H1 (cell line): ENCODE measurements at regions not wholly inside any gene's neighbourhood (a gene's known extent, or its start where the extent isn't known, plus 50 kb on each side); places are given as distances from the start of the nearest gene placed in this dataset.

Experiments used
- CTCF ChIA-PET: fragments of 300-600 bp; sonication (Branson Sonifier 250); formaldehyde crosslinking; loops from one replicate; lab custom pipeline; 2021; ENCODE audit not compliant: partially characterized antibody; lab: Charles Lee
- POLR2A ChIA-PET: fragments of 300-600 bp; sonication (Branson Sonifier 250); formaldehyde crosslinking; loops from one replicate; lab custom pipeline; 2021; ENCODE audit warnings: inconsistent platforms; ENCODE audit not compliant: partially characterized antibody; lab: Charles Lee
- DNase-seq, 2 experiments: peaks; one replicate each; pipeline versions ENCODE4 v3.0.0 to v3.0.0-alpha.2; 2010 to 2022; ENCODE audit warnings: low spot score in 2 of 2, low read depth in 1 of 2, mixed read lengths in 1 of 2
- FAIRE-seq: peaks from 2 replicates; lab custom pipeline; 2011; peaks lifted over from hg19 to GRCh38; lab: Jason Lieb, UNC
- H2AFZ ChIP-seq: 2 replicates; pipeline ENCODE4 v1.8.1; 2012; ENCODE audit warnings: low read length, inconsistent platforms
- H2AK5ac ChIP-seq: 2 replicates; pipeline ENCODE4 v1.6.1; 2013; ENCODE audit warnings: low read depth, low read length
- H2BK120ac ChIP-seq: replicated peaks from 2 replicates; pipeline ENCODE3; 2013; ENCODE audit warnings: low read depth, low read length, inconsistent platforms
- H2BK12ac ChIP-seq: 2 replicates; pipeline ENCODE4 v1.6.1; 2013; ENCODE audit warnings: low read depth, low read length
- H2BK15ac ChIP-seq: 2 replicates; pipeline ENCODE4 v1.6.1; 2013; ENCODE audit warnings: low read length
- H2BK20ac ChIP-seq: 2 replicates; pipeline ENCODE4 v1.6.1; 2013; ENCODE audit warnings: low read length
- H2BK5ac ChIP-seq: 2 replicates; pipeline ENCODE4 v1.6.1; 2013; ENCODE audit warnings: low read depth, low read length
- H3K14ac ChIP-seq: 2 replicates; pipeline ENCODE4 v1.6.1; 2013; ENCODE audit warnings: inconsistent platforms; ENCODE audit not compliant: insufficient read length
- H3K18ac ChIP-seq: 2 replicates; pipeline ENCODE4 v1.6.1; 2013; ENCODE audit warnings: low read length; ENCODE audit errors: extremely low read depth
- H3K23ac ChIP-seq: 2 replicates; pipeline ENCODE4 v1.6.1; 2013; ENCODE audit warnings: inconsistent platforms; ENCODE audit not compliant: insufficient read length
- H3K23me2 ChIP-seq: 2 replicates; pipeline ENCODE4 v1.6.1; 2013; ENCODE audit warnings: low read depth, low read length
- H3K27ac ChIP-seq: 2 replicates; pipeline ENCODE4 v1.6.1; 2011; ENCODE audit warnings: low read depth, low read length, inconsistent platforms
- H3K27me3 ChIP-seq, 4 experiments: replicated peaks in 1 of 4; 1 replicate in 1 of 4; 2 replicates in 3 of 4; pipeline versions ENCODE4 v1.6.1 to v1.8.1; 2011 to 2013; ENCODE audit warnings: low read length in 3 of 4, mild to moderate bottlenecking in 3 of 4, inconsistent platforms in 2 of 4, mixed read lengths in 2 of 4, moderate library complexity in 1 of 4; ENCODE audit not compliant: control insufficient read depth in 3 of 4, insufficient read depth in 3 of 4; ENCODE audit errors: extremely low read depth in 1 of 4
- H3K36me3 ChIP-seq, 4 experiments: 2 replicates each; pipeline versions ENCODE4 v1.6.1 to v1.8.1; 2011 to 2013; ENCODE audit warnings: mild to moderate bottlenecking in 4 of 4, low read length in 3 of 4, moderate library complexity in 2 of 4, control low read depth in 1 of 4, inconsistent platforms in 1 of 4; ENCODE audit not compliant: insufficient read depth in 4 of 4, control insufficient read depth in 2 of 4
- H3K4ac ChIP-seq: replicated peaks from 2 replicates; pipeline ENCODE3; 2013; ENCODE audit warnings: low read length, low read depth, mixed read lengths, inconsistent platforms; ENCODE audit not compliant: insufficient read length
- H3K4me1 ChIP-seq, 4 experiments: replicated peaks in 1 of 4; 1 replicate in 1 of 4; 2 replicates in 3 of 4; pipeline versions ENCODE4 v1.6.1 to v1.8.1; 2011 to 2013; ENCODE audit warnings: low read length in 3 of 4, inconsistent platforms in 2 of 4, mixed read lengths in 1 of 4; ENCODE audit not compliant: insufficient read depth in 4 of 4, control insufficient read depth in 3 of 4
- H3K4me2 ChIP-seq, 2 experiments: 2 replicates each; pipeline versions ENCODE4 v1.6.1 to v1.8.1; 2011 to 2013; ENCODE audit warnings: low read depth in 2 of 2, low read length in 2 of 2, control low read depth in 1 of 2, inconsistent platforms in 1 of 2, mild to moderate bottlenecking in 1 of 2; ENCODE audit not compliant: insufficient read depth in 1 of 2
- H3K4me3 ChIP-seq, 4 experiments: fragments of 200-600, 300-600 bp in 1 of 4; sonication (generic), shearing (Covaris generic), sonication (Bioruptor Twin) in 1 of 4; 2 replicates each; pipeline versions ENCODE4 v1.5.1 to v1.8.1; 2011 to 2016; ENCODE audit warnings: low read length in 4 of 4, low read depth in 3 of 4, control low read depth in 2 of 4, inconsistent platforms in 2 of 4, mild to moderate bottlenecking in 2 of 4, mixed read lengths in 1 of 4, moderate library complexity in 1 of 4; ENCODE audit not compliant: insufficient read depth in 2 of 4; ENCODE audit errors: extremely low read depth in 1 of 4
- H3K56ac ChIP-seq: replicated peaks from 2 replicates; pipeline ENCODE3; 2013; ENCODE audit warnings: low read depth, mild to moderate bottlenecking, mixed read lengths, low read length, inconsistent platforms; ENCODE audit not compliant: insufficient read length
- H3K79me1 ChIP-seq: 2 replicates; pipeline ENCODE4 v1.6.1; 2013; ENCODE audit warnings: low read depth, low read length, control low read depth
- H3K79me2 ChIP-seq, 2 experiments: 2 replicates each; pipeline versions ENCODE4 v1.6.1 to v1.8.1; 2012 to 2013; ENCODE audit warnings: low read length in 2 of 2, mild to moderate bottlenecking in 2 of 2, inconsistent platforms in 1 of 2; ENCODE audit not compliant: insufficient read depth in 2 of 2, control insufficient read depth in 1 of 2
- H3K9ac ChIP-seq, 4 experiments: replicated peaks in 1 of 4; 1 replicate in 1 of 4; 2 replicates in 3 of 4; pipeline versions ENCODE4 v1.6.1 to v1.8.1; 2011 to 2013; ENCODE audit warnings: low read depth in 3 of 4, low read length in 3 of 4, control low read depth in 2 of 4, mild to moderate bottlenecking in 2 of 4, moderate library complexity in 2 of 4, inconsistent platforms in 1 of 4; ENCODE audit errors: extremely low read depth in 1 of 4
- H3K9me3 ChIP-seq, 2 experiments: 2 replicates each; pipeline versions ENCODE4 v1.6.1 to v1.8.1; 2012 to 2013; ENCODE audit warnings: mild to moderate bottlenecking in 2 of 2, moderate library complexity in 2 of 2, control low read depth in 1 of 2, inconsistent platforms in 1 of 2, low read depth in 1 of 2, low read length in 1 of 2, mixed read lengths in 1 of 2; ENCODE audit not compliant: insufficient read depth in 2 of 2
- H4K20me1 ChIP-seq, 2 experiments: replicated peaks in 1 of 2; 2 replicates each; pipeline versions ENCODE3 to v1.8.1; 2011 to 2013; ENCODE audit warnings: inconsistent platforms in 2 of 2, low read length in 2 of 2, mild to moderate bottlenecking in 1 of 2; ENCODE audit not compliant: insufficient read depth in 2 of 2, control insufficient read depth in 1 of 2
- H4K5ac ChIP-seq: 2 replicates; pipeline ENCODE4 v1.6.1; 2013; ENCODE audit warnings: low read length, low read depth, mixed read lengths, inconsistent platforms; ENCODE audit not compliant: insufficient read length
- H4K8ac ChIP-seq: 2 replicates; pipeline ENCODE4 v1.8.0; 2013; ENCODE audit warnings: mild to moderate bottlenecking, moderate library complexity, low read length, inconsistent platforms; ENCODE audit not compliant: insufficient read depth; ENCODE audit errors: extremely low read depth
- H4K91ac ChIP-seq: replicated peaks from 2 replicates; pipeline ENCODE3; 2013; ENCODE audit warnings: low read length, mixed read lengths, inconsistent platforms; ENCODE audit not compliant: insufficient read length
- ASH2L ChIP-seq: fragments of 200-600, 300-600 bp; sonication (generic); IDR thresholded peaks from one replicate; pipeline ENCODE4 v1.7.1; 2017; ENCODE audit warnings: low read length
- BCL11A ChIP-seq, 2 experiments: IDR thresholded peaks; one replicate each; pipeline ENCODE4 v1.6.1; 2011; ENCODE audit warnings: low read depth in 2 of 2, low read length in 2 of 2, mild to moderate bottlenecking in 2 of 2
- CHD1 ChIP-seq: IDR thresholded peaks from 2 replicates; pipeline ENCODE4 v1.6.1; 2012; ENCODE audit warnings: low read depth, low read length, improper control_type of control experiment
- GABPA ChIP-seq: IDR thresholded peaks from 2 replicates; pipeline ENCODE4 v1.6.1; 2011; ENCODE audit warnings: mild to moderate bottlenecking, low read length, moderate library complexity, borderline replicate concordance; ENCODE audit not compliant: insufficient read depth
- JUND ChIP-seq: IDR thresholded peaks from 2 replicates; pipeline ENCODE4 v1.6.1; 2011; ENCODE audit warnings: mild to moderate bottlenecking, improper control_type of control experiment, low read length
- NANOG ChIP-seq: IDR thresholded peaks from 2 replicates; pipeline ENCODE4 v1.6.1; 2011; ENCODE audit warnings: low read length, low read depth, mild to moderate bottlenecking, inconsistent platforms; ENCODE audit not compliant: insufficient read depth, poor library complexity, severe bottlenecking
- RBBP5 ChIP-seq: IDR thresholded peaks from 2 replicates; pipeline ENCODE4 v1.7.1; 2012; ENCODE audit warnings: low read depth, mild to moderate bottlenecking, inconsistent platforms, low read length, moderate library complexity, borderline replicate concordance
- RXRA ChIP-seq: IDR thresholded peaks from 2 replicates; pipeline ENCODE4 v1.6.1; 2011; ENCODE audit warnings: low read depth, mild to moderate bottlenecking, low read length, moderate library complexity; ENCODE audit not compliant: insufficient read depth
- SIRT6 ChIP-seq: IDR thresholded peaks from one replicate; pipeline ENCODE4 v1.7.1; 2012; ENCODE audit warnings: low read length, inconsistent platforms
- SIX5 ChIP-seq: IDR thresholded peaks from 2 replicates; pipeline ENCODE4 v1.6.1; 2011; ENCODE audit warnings: mild to moderate bottlenecking, low read depth, low read length
- SP1 ChIP-seq: IDR thresholded peaks from 2 replicates; pipeline ENCODE4 v1.6.1; 2011; ENCODE audit warnings: low read depth, low read length
- TAF1 ChIP-seq: IDR thresholded peaks from 2 replicates; pipeline ENCODE4 v1.6.1; 2011; ENCODE audit warnings: mild to moderate bottlenecking, low read depth, low read length
- TAF7 ChIP-seq: optimal IDR thresholded peaks from 2 replicates; pipeline ENCODE3; 2011; ENCODE audit warnings: low read depth, mild to moderate bottlenecking, inconsistent platforms, low read length, moderate library complexity, borderline replicate concordance
- TBP ChIP-seq: IDR thresholded peaks from 2 replicates; pipeline ENCODE4 v1.6.1; 2011; ENCODE audit warnings: low read depth, low read length, improper control_type of control experiment
- ZNF274 ChIP-seq: IDR thresholded peaks from 2 replicates; pipeline ENCODE4 v1.7.0; 2012; ENCODE audit warnings: low read length, borderline replicate concordance; ENCODE audit errors: extremely low read depth
- WGBS, 2 experiments: shearing (Covaris generic) in 1 of 2; methylation state at CpG; one replicate each; pipeline versions ENCODE4 v1.1.6 to v1.1.7; 2013 to 2015; ENCODE audit warnings: low lambda C conversion rate in 2 of 2, mixed read lengths in 2 of 2, inconsistent platforms in 1 of 2, low coverage in 1 of 2, missing lambda C conversion rate in 1 of 2; ENCODE audit not compliant: insufficient replicate concordance in 2 of 2, insufficient coverage in 1 of 2, insufficient read length in 1 of 2; ENCODE audit errors: extremely low coverage in 1 of 2, missing lambda C conversion rate in 1 of 2; 5-methylcytosine and 5-hydroxymethylcytosine counted together
- TF ChIP-seq, protein P1 (sequence below): IDR thresholded peaks from 2 replicates; pipeline ENCODE4 v1.6.1; 2012; ENCODE audit warnings: inconsistent platforms

DNA sequence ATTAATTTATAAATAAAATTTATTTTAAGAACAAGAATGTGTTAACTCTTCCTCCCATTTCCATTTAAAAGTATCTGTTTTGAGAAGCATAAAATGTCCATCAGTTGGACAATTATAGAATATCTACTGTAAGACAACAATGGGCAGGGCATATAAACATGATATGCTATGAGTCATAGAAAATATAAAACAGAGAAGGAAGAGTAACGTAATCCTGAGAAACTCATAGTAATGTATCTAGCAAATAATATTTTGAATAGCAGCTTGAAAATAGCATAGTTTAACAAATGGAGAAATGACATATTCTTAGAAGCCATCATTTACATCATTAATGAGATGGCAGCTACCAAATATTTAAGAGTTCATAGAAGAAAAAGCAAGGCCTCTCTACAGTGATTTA lies 820.3 kb upstream of the PCDH10 start:
- no peak overlapping the region for H4K5ac ChIP-seq
- no peak overlapping the region for H2AK5ac ChIP-seq
- no peaks in the 10 kb centered on the region for H4K20me1 ChIP-seq
- H3K9ac ChIP-seq, result no peak overlapping the region
- H3K4me1 ChIP-seq, result no peaks in the 10 kb centered on the region
- H3K4ac ChIP-seq, result no peak overlapping the region
- H2BK12ac ChIP-seq, result no peak overlapping the region
- H3K14ac ChIP-seq, result no peak overlapping the region
- ChIA-PET CTCF (no interaction called here), POLR2A (no interaction called here)
- no peak overlapping the region for H3K23ac ChIP-seq
- H3K18ac ChIP-seq, result no peak overlapping the region
- DNase-seq (no peak), FAIRE-seq (no peak)
- H2BK5ac ChIP-seq, result no peak overlapping the region
- no peaks in the 10 kb centered on the region for H3K79me2 ChIP-seq
- H3K23me2 ChIP-seq, result no peaks in the 10 kb centered on the region
- H3K79me1 ChIP-seq, result no peaks in the 10 kb centered on the region
- no peak overlapping the region for H2BK120ac ChIP-seq
- no peak overlapping the region for H2BK20ac ChIP-seq
- H2BK15ac ChIP-seq, result no peak overlapping the region
- H4K8ac ChIP-seq, result no peak overlapping the region
- H2AFZ ChIP-seq, result no peak overlapping the region
- no peaks in the 10 kb centered on the region; a peak in 1 of 8 replicates for H3K36me3 ChIP-seq
- H3K56ac ChIP-seq, result no peak overlapping the region
- no peak overlapping the region for H4K91ac ChIP-seq
- H3K4me2 ChIP-seq, result no peak overlapping the region
- WGBS, 2 experiments, result 95% methylated on average over 1 of the region's 1 CpG; no CpG with 5 or more reads in 1 of the 2 experiments
- no peaks in the 10 kb centered on the region for H3K9me3 ChIP-seq
- H3K27me3 ChIP-seq, result no peaks in the 10 kb centered on the region
- H3K27ac ChIP-seq, result no peak overlapping the region
- no peak overlapping the region for H3K4me3 ChIP-seq
- TF ChIP-seq NANOG, result no peak
- TF ChIP-seq JUND, result no peak
- TF ChIP-seq SP1, result no peak
- no peak for TF ChIP-seq BCL11A (IDR thresholded peaks at IDR 0.05; ENCODE audit: low read depth in 2 of 2, low read length in 2 of 2)
- TF ChIP-seq GABPA, result no peak
- no peak for TF ChIP-seq RXRA
- no peak for TF ChIP-seq SIRT6
- TF ChIP-seq TAF1, result no peak
- no peak for TF ChIP-seq ASH2L
- no peak for TF ChIP-seq ZNF274
- TF ChIP-seq RBBP5, result no peak
- no peak for TF ChIP-seq CHD1
- TF ChIP-seq SIX5, result no peak
- TF ChIP-seq, protein P1, sequence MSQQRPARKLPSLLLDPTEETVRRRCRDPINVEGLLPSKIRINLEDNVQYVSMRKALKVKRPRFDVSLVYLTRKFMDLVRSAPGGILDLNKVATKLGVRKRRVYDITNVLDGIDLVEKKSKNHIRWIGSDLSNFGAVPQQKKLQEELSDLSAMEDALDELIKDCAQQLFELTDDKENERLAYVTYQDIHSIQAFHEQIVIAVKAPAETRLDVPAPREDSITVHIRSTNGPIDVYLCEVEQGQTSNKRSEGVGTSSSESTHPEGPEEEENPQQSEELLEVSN, result no peak
- TF ChIP-seq TAF7, result no peak
- no peak for TF ChIP-seq TBP
